ENCODE measurements at regions not wholly inside any gene's neighbourhood (a gene's known extent, or its start where the extent isn't known, plus 50 kb on each side); places are given as distances from the start of the nearest gene placed in this dataset.

DNA sequence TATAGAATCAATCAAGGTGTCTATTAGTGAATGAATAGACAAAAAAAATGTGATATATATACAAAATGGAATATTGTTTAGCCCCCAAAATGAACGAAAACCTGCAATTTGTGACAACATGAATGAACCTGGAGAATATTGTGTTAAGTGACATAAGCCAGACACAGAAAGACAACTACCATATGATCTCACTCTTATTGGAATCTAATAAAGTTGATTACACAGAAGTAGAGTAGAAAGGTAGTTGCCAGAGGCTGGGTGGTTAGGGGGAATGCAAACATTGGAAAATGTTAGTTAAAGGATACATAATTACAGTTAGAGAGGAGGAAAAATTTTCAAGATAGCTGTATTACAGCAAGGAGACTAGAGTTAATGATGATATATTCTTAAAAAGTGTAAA lies 1962.3 kb downstream of the EFNA5 start:
- H3K4me1 Mint-ChIP-seq (ENCODE audit: low read depth, unreplicated experiment) = no peaks in the 10 kb centered on the region
- no peaks in the 10 kb centered on the region for H3K36me3 ChIP-seq (ENCODE audit: insufficient read depth, low read length)
- no peaks in the 10 kb centered on the region for H3K4me1 ChIP-seq (ENCODE audit: insufficient read depth, low read length)

DNA sequence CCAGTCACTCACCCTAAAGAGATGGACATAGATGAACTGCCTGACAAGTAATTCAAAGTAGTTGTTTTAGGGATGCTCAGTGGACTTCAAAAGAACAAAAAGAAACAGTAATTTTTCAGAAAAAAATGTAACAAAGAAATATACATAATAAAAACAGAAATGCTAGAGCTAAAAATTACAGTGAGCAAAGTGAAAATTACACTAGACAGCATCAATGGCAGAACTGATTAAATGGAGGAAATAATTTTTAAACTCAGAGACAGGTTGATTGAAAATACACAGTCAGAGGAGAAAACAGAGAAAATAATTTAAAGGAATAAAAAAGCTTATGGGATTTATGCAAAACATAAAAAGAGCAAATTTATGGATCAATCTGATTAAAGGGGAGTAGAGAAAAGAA lies 1968.4 kb downstream of the EFNA5 start:
- Histone ChIP-seq H4K20me1 (ENCODE audit: insufficient read depth, low read length) (no peaks in the 10 kb centered on the region), H3K9me3 (ENCODE audit: insufficient read depth, low read depth, low read length) (peaks cover 6% of the 10 kb centered on the region), H3K4me1 (ENCODE audit: insufficient read depth, low read length) (no peaks in the 10 kb centered on the region), H3K4me2 (ENCODE audit: low read length) (no peak overlapping the region), H3K27me3 (ENCODE audit: insufficient read depth, low read length) (no peaks in the 10 kb centered on the region), H3K4me3 (ENCODE audit: insufficient read depth, low read depth, low read length) (no peak overlapping the region), H3K79me2 (ENCODE audit: insufficient read depth, low read length) (no peaks in the 10 kb centered on the region), H3K27ac (ENCODE audit: low read depth, low read length) (no peak overlapping the region), H3K9ac (ENCODE audit: low read length) (no peak overlapping the region), H2AFZ (ENCODE audit: low read depth, low read length) (no peak overlapping the region), H3K36me3 (ENCODE audit: insufficient read depth, low read length) (no peaks in the 10 kb centered on the region)
- FAIRE-seq = no peak
- no peak for DNase-seq (ENCODE audit: low read depth)
- TF ChIP-seq, protein P1, sequence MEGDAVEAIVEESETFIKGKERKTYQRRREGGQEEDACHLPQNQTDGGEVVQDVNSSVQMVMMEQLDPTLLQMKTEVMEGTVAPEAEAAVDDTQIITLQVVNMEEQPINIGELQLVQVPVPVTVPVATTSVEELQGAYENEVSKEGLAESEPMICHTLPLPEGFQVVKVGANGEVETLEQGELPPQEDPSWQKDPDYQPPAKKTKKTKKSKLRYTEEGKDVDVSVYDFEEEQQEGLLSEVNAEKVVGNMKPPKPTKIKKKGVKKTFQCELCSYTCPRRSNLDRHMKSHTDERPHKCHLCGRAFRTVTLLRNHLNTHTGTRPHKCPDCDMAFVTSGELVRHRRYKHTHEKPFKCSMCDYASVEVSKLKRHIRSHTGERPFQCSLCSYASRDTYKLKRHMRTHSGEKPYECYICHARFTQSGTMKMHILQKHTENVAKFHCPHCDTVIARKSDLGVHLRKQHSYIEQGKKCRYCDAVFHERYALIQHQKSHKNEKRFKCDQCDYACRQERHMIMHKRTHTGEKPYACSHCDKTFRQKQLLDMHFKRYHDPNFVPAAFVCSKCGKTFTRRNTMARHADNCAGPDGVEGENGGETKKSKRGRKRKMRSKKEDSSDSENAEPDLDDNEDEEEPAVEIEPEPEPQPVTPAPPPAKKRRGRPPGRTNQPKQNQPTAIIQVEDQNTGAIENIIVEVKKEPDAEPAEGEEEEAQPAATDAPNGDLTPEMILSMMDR (IDR thresholded peaks at IDR 0.05; ENCODE audit: insufficient read depth, low read depth, low read length) = no peak
- TF ChIP-seq EZH2 (IDR thresholded peaks at IDR 0.05; ENCODE audit: insufficient read depth, low read length) = no peak
- Mint-ChIP-seq H3K4me1 (ENCODE audit: low read depth, unreplicated experiment) (no peaks in the 10 kb centered on the region), H3K27ac (ENCODE audit: unreplicated experiment) (no peak overlapping the region), H3K9me3 (ENCODE audit: unreplicated experiment) (peaks cover 17% of the 10 kb centered on the region), H3K27me3 (ENCODE audit: low read depth, unreplicated experiment) (no peaks in the 10 kb centered on the region), H3K4me3 (ENCODE audit: unreplicated experiment) (no peak overlapping the region), H3K36me3 (ENCODE audit: low read depth, unreplicated experiment) (no peaks in the 10 kb centered on the region)

More for the DNA sequence above, 1962.3 kb downstream of the EFNA5 start:
- Histone ChIP-seq H2AFZ (ENCODE audit: low read depth, low read length) (no peak overlapping the region), H3K9me3 (ENCODE audit: insufficient read depth, low read depth, low read length) (no peaks in the 10 kb centered on the region), H3K79me2 (ENCODE audit: insufficient read depth, low read length) (no peaks in the 10 kb centered on the region), H3K27ac (ENCODE audit: low read depth, low read length) (no peak overlapping the region), H4K20me1 (ENCODE audit: insufficient read depth, low read length) (no peaks in the 10 kb centered on the region), H3K9ac (ENCODE audit: low read length) (no peak overlapping the region), H3K27me3 (ENCODE audit: insufficient read depth, low read length) (no peaks in the 10 kb centered on the region), H3K4me2 (ENCODE audit: low read length) (no peak overlapping the region), H3K4me3 (ENCODE audit: insufficient read depth, low read depth, low read length) (no peak overlapping the region)
- Mint-ChIP-seq H3K9me3 (ENCODE audit: unreplicated experiment) (peaks cover 6% of the 10 kb centered on the region), H3K36me3 (ENCODE audit: low read depth, unreplicated experiment) (no peaks in the 10 kb centered on the region), H3K27ac (ENCODE audit: unreplicated experiment) (no peak overlapping the region), H3K4me3 (ENCODE audit: unreplicated experiment) (no peak overlapping the region), H3K27me3 (ENCODE audit: low read depth, unreplicated experiment) (no peaks in the 10 kb centered on the region)
- no peak for FAIRE-seq
- no peak for DNase-seq (ENCODE audit: low read depth)
- TF ChIP-seq, protein P1 (IDR thresholded peaks at IDR 0.05; ENCODE audit: insufficient read depth, low read depth, low read length) = no peak
- no peak for TF ChIP-seq EZH2 (IDR thresholded peaks at IDR 0.05; ENCODE audit: insufficient read depth, low read length)

DNA sequence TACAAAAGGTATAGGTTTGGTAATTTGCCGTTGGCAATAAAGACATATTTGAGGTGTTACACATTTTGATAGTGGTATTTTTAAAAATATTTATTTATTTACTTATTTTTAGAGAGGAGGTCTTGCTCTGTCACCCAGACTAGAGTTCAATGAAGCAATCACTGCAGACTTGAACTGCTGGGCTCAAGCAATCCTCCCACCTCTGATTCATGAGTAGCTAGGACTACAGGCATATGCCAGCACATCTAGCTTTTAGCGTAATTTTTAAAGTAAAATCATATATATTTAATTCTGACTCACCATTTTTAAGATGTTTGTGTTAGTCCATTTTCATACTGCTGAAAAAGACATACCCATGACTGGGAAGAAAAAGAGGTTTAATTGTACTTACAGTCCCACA lies 1974.3 kb downstream of the EFNA5 start:
- FAIRE-seq (no peak), DNase-seq (ENCODE audit: low read depth) (no peak)
- Mint-ChIP-seq H3K27ac (ENCODE audit: unreplicated experiment) (no peak overlapping the region), H3K27me3 (ENCODE audit: low read depth, unreplicated experiment) (no peaks in the 10 kb centered on the region), H3K36me3 (ENCODE audit: low read depth, unreplicated experiment) (no peaks in the 10 kb centered on the region), H3K4me1 (ENCODE audit: low read depth, unreplicated experiment) (no peaks in the 10 kb centered on the region), H3K4me3 (ENCODE audit: unreplicated experiment) (no peak overlapping the region), H3K9me3 (ENCODE audit: unreplicated experiment) (peaks cover 7% of the 10 kb centered on the region)
- Histone ChIP-seq H3K4me3 (ENCODE audit: insufficient read depth, low read depth, low read length) (no peak overlapping the region), H3K36me3 (ENCODE audit: insufficient read depth, low read length) (no peaks in the 10 kb centered on the region), H3K27ac (ENCODE audit: low read depth, low read length) (no peak overlapping the region), H3K9ac (ENCODE audit: low read length) (no peak overlapping the region), H2AFZ (ENCODE audit: low read depth, low read length) (no peak overlapping the region), H3K79me2 (ENCODE audit: insufficient read depth, low read length) (no peaks in the 10 kb centered on the region), H3K4me1 (ENCODE audit: insufficient read depth, low read length) (no peaks in the 10 kb centered on the region), H3K9me3 (ENCODE audit: insufficient read depth, low read depth, low read length) (peaks cover 3% of the 10 kb centered on the region), H3K4me2 (ENCODE audit: low read length) (no peak overlapping the region), H3K27me3 (ENCODE audit: insufficient read depth, low read length) (no peaks in the 10 kb centered on the region), H4K20me1 (ENCODE audit: insufficient read depth, low read length) (no peaks in the 10 kb centered on the region)
- TF ChIP-seq EZH2 (IDR thresholded peaks at IDR 0.05; ENCODE audit: insufficient read depth, low read length) = no peak
- TF ChIP-seq, protein P1 (IDR thresholded peaks at IDR 0.05; ENCODE audit: insufficient read depth, low read depth, low read length) = no peak

All from astrocyte (in vitro differentiated cells and primary cell).